H1 (cell line): ENCODE measurements at regions not wholly inside any gene's neighbourhood (a gene's known extent, or its start where the extent isn't known, plus 50 kb on each side); places are given as distances from the start of the nearest gene placed in this dataset.
"Not testable (repeated sequence)": the region's sequence is repeated elsewhere in the genome, so short reads cannot be mapped to it uniquely, and the experiment has no call there.

Experiments used
- CTCF ChIA-PET: fragments of 300-600 bp; sonication (Branson Sonifier 250); formaldehyde crosslinking; loops from one replicate; lab custom pipeline; 2021; ENCODE audit not compliant: partially characterized antibody; lab: Charles Lee
- POLR2A ChIA-PET: fragments of 300-600 bp; sonication (Branson Sonifier 250); formaldehyde crosslinking; loops from one replicate; lab custom pipeline; 2021; ENCODE audit warnings: inconsistent platforms; ENCODE audit not compliant: partially characterized antibody; lab: Charles Lee
- DNase-seq, 2 experiments: peaks; one replicate each; pipeline versions ENCODE4 v3.0.0 to v3.0.0-alpha.2; 2010 to 2022; ENCODE audit warnings: low spot score in 2 of 2, low read depth in 1 of 2, mixed read lengths in 1 of 2
- FAIRE-seq: peaks from 2 replicates; lab custom pipeline; 2011; peaks lifted over from hg19 to GRCh38; lab: Jason Lieb, UNC
- H2AFZ ChIP-seq: 2 replicates; pipeline ENCODE4 v1.8.1; 2012; ENCODE audit warnings: low read length, inconsistent platforms
- H2AK5ac ChIP-seq: 2 replicates; pipeline ENCODE4 v1.6.1; 2013; ENCODE audit warnings: low read depth, low read length
- H2BK120ac ChIP-seq: replicated peaks from 2 replicates; pipeline ENCODE3; 2013; ENCODE audit warnings: low read depth, low read length, inconsistent platforms
- H2BK12ac ChIP-seq: 2 replicates; pipeline ENCODE4 v1.6.1; 2013; ENCODE audit warnings: low read depth, low read length
- H2BK15ac ChIP-seq: 2 replicates; pipeline ENCODE4 v1.6.1; 2013; ENCODE audit warnings: low read length
- H2BK20ac ChIP-seq: 2 replicates; pipeline ENCODE4 v1.6.1; 2013; ENCODE audit warnings: low read length
- H2BK5ac ChIP-seq: 2 replicates; pipeline ENCODE4 v1.6.1; 2013; ENCODE audit warnings: low read depth, low read length
- H3K14ac ChIP-seq: 2 replicates; pipeline ENCODE4 v1.6.1; 2013; ENCODE audit warnings: inconsistent platforms; ENCODE audit not compliant: insufficient read length
- H3K18ac ChIP-seq: 2 replicates; pipeline ENCODE4 v1.6.1; 2013; ENCODE audit warnings: low read length; ENCODE audit errors: extremely low read depth
- H3K23ac ChIP-seq: 2 replicates; pipeline ENCODE4 v1.6.1; 2013; ENCODE audit warnings: inconsistent platforms; ENCODE audit not compliant: insufficient read length
- H3K23me2 ChIP-seq: 2 replicates; pipeline ENCODE4 v1.6.1; 2013; ENCODE audit warnings: low read depth, low read length
- H3K27ac ChIP-seq: 2 replicates; pipeline ENCODE4 v1.6.1; 2011; ENCODE audit warnings: low read depth, low read length, inconsistent platforms
- H3K27me3 ChIP-seq, 4 experiments: replicated peaks in 1 of 4; 1 replicate in 1 of 4; 2 replicates in 3 of 4; pipeline versions ENCODE4 v1.6.1 to v1.8.1; 2011 to 2013; ENCODE audit warnings: low read length in 3 of 4, mild to moderate bottlenecking in 3 of 4, inconsistent platforms in 2 of 4, mixed read lengths in 2 of 4, moderate library complexity in 1 of 4; ENCODE audit not compliant: control insufficient read depth in 3 of 4, insufficient read depth in 3 of 4; ENCODE audit errors: extremely low read depth in 1 of 4
- H3K36me3 ChIP-seq, 4 experiments: 2 replicates each; pipeline versions ENCODE4 v1.6.1 to v1.8.1; 2011 to 2013; ENCODE audit warnings: mild to moderate bottlenecking in 4 of 4, low read length in 3 of 4, moderate library complexity in 2 of 4, control low read depth in 1 of 4, inconsistent platforms in 1 of 4; ENCODE audit not compliant: insufficient read depth in 4 of 4, control insufficient read depth in 2 of 4
- H3K4ac ChIP-seq: replicated peaks from 2 replicates; pipeline ENCODE3; 2013; ENCODE audit warnings: low read length, low read depth, mixed read lengths, inconsistent platforms; ENCODE audit not compliant: insufficient read length
- H3K4me1 ChIP-seq, 4 experiments: replicated peaks in 1 of 4; 1 replicate in 1 of 4; 2 replicates in 3 of 4; pipeline versions ENCODE4 v1.6.1 to v1.8.1; 2011 to 2013; ENCODE audit warnings: low read length in 3 of 4, inconsistent platforms in 2 of 4, mixed read lengths in 1 of 4; ENCODE audit not compliant: insufficient read depth in 4 of 4, control insufficient read depth in 3 of 4
- H3K4me2 ChIP-seq, 2 experiments: 2 replicates each; pipeline versions ENCODE4 v1.6.1 to v1.8.1; 2011 to 2013; ENCODE audit warnings: low read depth in 2 of 2, low read length in 2 of 2, control low read depth in 1 of 2, inconsistent platforms in 1 of 2, mild to moderate bottlenecking in 1 of 2; ENCODE audit not compliant: insufficient read depth in 1 of 2
- H3K4me3 ChIP-seq, 4 experiments: fragments of 200-600, 300-600 bp in 1 of 4; sonication (generic), shearing (Covaris generic), sonication (Bioruptor Twin) in 1 of 4; 2 replicates each; pipeline versions ENCODE4 v1.5.1 to v1.8.1; 2011 to 2016; ENCODE audit warnings: low read length in 4 of 4, low read depth in 3 of 4, control low read depth in 2 of 4, inconsistent platforms in 2 of 4, mild to moderate bottlenecking in 2 of 4, mixed read lengths in 1 of 4, moderate library complexity in 1 of 4; ENCODE audit not compliant: insufficient read depth in 2 of 4; ENCODE audit errors: extremely low read depth in 1 of 4
- H3K56ac ChIP-seq: replicated peaks from 2 replicates; pipeline ENCODE3; 2013; ENCODE audit warnings: low read depth, mild to moderate bottlenecking, mixed read lengths, low read length, inconsistent platforms; ENCODE audit not compliant: insufficient read length
- H3K79me1 ChIP-seq: 2 replicates; pipeline ENCODE4 v1.6.1; 2013; ENCODE audit warnings: low read depth, low read length, control low read depth
- H3K79me2 ChIP-seq, 2 experiments: 2 replicates each; pipeline versions ENCODE4 v1.6.1 to v1.8.1; 2012 to 2013; ENCODE audit warnings: low read length in 2 of 2, mild to moderate bottlenecking in 2 of 2, inconsistent platforms in 1 of 2; ENCODE audit not compliant: insufficient read depth in 2 of 2, control insufficient read depth in 1 of 2
- H3K9ac ChIP-seq, 4 experiments: replicated peaks in 1 of 4; 1 replicate in 1 of 4; 2 replicates in 3 of 4; pipeline versions ENCODE4 v1.6.1 to v1.8.1; 2011 to 2013; ENCODE audit warnings: low read depth in 3 of 4, low read length in 3 of 4, control low read depth in 2 of 4, mild to moderate bottlenecking in 2 of 4, moderate library complexity in 2 of 4, inconsistent platforms in 1 of 4; ENCODE audit errors: extremely low read depth in 1 of 4
- H3K9me3 ChIP-seq, 2 experiments: 2 replicates each; pipeline versions ENCODE4 v1.6.1 to v1.8.1; 2012 to 2013; ENCODE audit warnings: mild to moderate bottlenecking in 2 of 2, moderate library complexity in 2 of 2, control low read depth in 1 of 2, inconsistent platforms in 1 of 2, low read depth in 1 of 2, low read length in 1 of 2, mixed read lengths in 1 of 2; ENCODE audit not compliant: insufficient read depth in 2 of 2
- H4K20me1 ChIP-seq, 2 experiments: replicated peaks in 1 of 2; 2 replicates each; pipeline versions ENCODE3 to v1.8.1; 2011 to 2013; ENCODE audit warnings: inconsistent platforms in 2 of 2, low read length in 2 of 2, mild to moderate bottlenecking in 1 of 2; ENCODE audit not compliant: insufficient read depth in 2 of 2, control insufficient read depth in 1 of 2
- H4K5ac ChIP-seq: 2 replicates; pipeline ENCODE4 v1.6.1; 2013; ENCODE audit warnings: low read length, low read depth, mixed read lengths, inconsistent platforms; ENCODE audit not compliant: insufficient read length
- H4K8ac ChIP-seq: 2 replicates; pipeline ENCODE4 v1.8.0; 2013; ENCODE audit warnings: mild to moderate bottlenecking, moderate library complexity, low read length, inconsistent platforms; ENCODE audit not compliant: insufficient read depth; ENCODE audit errors: extremely low read depth
- H4K91ac ChIP-seq: replicated peaks from 2 replicates; pipeline ENCODE3; 2013; ENCODE audit warnings: low read length, mixed read lengths, inconsistent platforms; ENCODE audit not compliant: insufficient read length
- WGBS, 2 experiments: shearing (Covaris generic) in 1 of 2; methylation state at CpG; one replicate each; pipeline versions ENCODE4 v1.1.6 to v1.1.7; 2013 to 2015; ENCODE audit warnings: low lambda C conversion rate in 2 of 2, mixed read lengths in 2 of 2, inconsistent platforms in 1 of 2, low coverage in 1 of 2, missing lambda C conversion rate in 1 of 2; ENCODE audit not compliant: insufficient replicate concordance in 2 of 2, insufficient coverage in 1 of 2, insufficient read length in 1 of 2; ENCODE audit errors: extremely low coverage in 1 of 2, missing lambda C conversion rate in 1 of 2; 5-methylcytosine and 5-hydroxymethylcytosine counted together

DNA sequence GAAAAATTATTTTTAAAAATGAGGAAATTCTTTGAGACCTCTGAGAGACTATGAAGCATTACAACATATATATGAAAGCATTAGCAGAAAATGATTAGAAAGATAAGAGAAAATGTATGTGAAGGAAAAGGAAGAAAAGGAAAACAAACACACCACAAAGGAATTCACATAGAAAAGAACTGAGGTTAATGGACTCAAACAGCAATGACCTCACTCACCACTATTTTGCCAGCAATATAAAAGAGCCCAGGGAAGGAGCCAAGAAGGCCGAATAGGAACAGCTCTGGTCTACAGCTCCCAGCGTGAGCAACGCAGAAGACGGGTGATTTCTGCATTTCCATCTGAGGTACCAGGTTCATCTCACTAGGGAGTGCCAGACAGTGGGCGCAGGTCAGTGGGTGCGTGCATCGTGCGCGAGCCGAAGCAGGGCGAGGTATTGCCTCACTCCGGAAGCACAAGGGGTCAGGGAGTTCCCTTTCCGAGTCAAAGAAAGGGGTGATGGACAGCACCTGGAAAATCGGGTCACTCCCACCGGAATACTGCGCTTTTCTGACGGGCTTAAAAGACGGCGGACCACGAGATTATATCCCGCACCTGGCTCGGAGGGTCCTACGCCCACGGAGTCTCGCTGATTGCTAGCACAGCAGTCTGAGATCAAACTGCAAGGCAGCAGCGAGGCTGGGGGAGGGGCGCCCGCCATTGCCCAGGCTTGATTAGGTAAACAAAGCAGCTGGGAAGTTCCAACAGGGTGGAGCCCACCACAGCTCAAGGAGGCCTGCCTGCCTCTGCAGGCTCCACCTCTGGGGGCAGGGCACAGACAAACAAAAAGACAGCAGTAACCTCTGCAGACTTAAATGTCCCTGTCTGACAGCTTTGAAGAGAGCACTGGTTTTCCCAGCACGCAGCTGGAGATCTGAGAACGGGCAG lies 1075.2 kb upstream of the NOVA1 start:
- not testable (repeated sequence) for FAIRE-seq, H3K23ac ChIP-seq, H3K56ac ChIP-seq, H4K20me1 ChIP-seq, H3K27ac ChIP-seq, H3K79me2 ChIP-seq, H3K27me3 ChIP-seq, H3K36me3 ChIP-seq, H3K9me3 ChIP-seq, H2BK12ac ChIP-seq, H2BK5ac ChIP-seq, H3K4ac ChIP-seq, H3K18ac ChIP-seq, H2AK5ac ChIP-seq, H2BK20ac ChIP-seq, H3K23me2 ChIP-seq, H3K79me1 ChIP-seq, H4K91ac ChIP-seq, H3K4me1 ChIP-seq, H2BK120ac ChIP-seq, H3K14ac ChIP-seq, H2BK15ac ChIP-seq, H2AFZ ChIP-seq, H4K5ac ChIP-seq
- DNase-seq, result peak in 1 of 2 experiments; percentile 63
- ChIA-PET CTCF (interaction anchor here (1.8 kb wide), 1 partner anchor 12 kb away, joined by 3 read pairs; no protein-coding TSS in a partner anchor), POLR2A (interaction anchor here (0.8 to 2.3 kb wide), 2 partner anchors 12 to 20 kb away, joined by 5 read pairs; no protein-coding TSS in a partner anchor)
- peak overlapping the region in 2 of 4 experiments; percentile 13 to 32; a peak in 3 of 7 replicates for H3K9ac ChIP-seq
- H3K4me2 ChIP-seq, result peak overlapping the region; percentile 33 to 87; a peak in 3 of 4 replicates
- H3K4me3 ChIP-seq, result peak overlapping the region in 2 of 4 experiments; percentile 40 to 59; a peak in 3 of 8 replicates
- WGBS, 2 experiments, result 71% methylated on average over 17 of the region's 30 CpGs; no CpG with 5 or more reads in 1 of the 2 experiments
- H4K8ac ChIP-seq, result peak overlapping the region; percentile 51; the same call in 1 of the 2 replicates
